NT2/D1 (cell line): ENCODE measurements at regions not wholly inside any gene's neighbourhood (a gene's known extent, or its start where the extent isn't known, plus 50 kb on each side); places are given as distances from the start of the nearest gene placed in this dataset.

Experiments used
- SUZ12 ChIP-seq: IDR thresholded peaks from 2 replicates; pipeline ENCODE4 v1.6.1; 2011; ENCODE audit not compliant: insufficient read length, insufficient read depth; ENCODE audit errors: extremely low read depth
- YY1 ChIP-seq: IDR thresholded peaks from 2 replicates; pipeline ENCODE4 v1.6.1; 2011; ENCODE audit not compliant: insufficient read length, insufficient read depth
- ZNF274 ChIP-seq: IDR thresholded peaks from 2 replicates; pipeline ENCODE4 v1.6.1; 2011; ENCODE audit warnings: mild to moderate bottlenecking, low read depth, low read length

DNA sequence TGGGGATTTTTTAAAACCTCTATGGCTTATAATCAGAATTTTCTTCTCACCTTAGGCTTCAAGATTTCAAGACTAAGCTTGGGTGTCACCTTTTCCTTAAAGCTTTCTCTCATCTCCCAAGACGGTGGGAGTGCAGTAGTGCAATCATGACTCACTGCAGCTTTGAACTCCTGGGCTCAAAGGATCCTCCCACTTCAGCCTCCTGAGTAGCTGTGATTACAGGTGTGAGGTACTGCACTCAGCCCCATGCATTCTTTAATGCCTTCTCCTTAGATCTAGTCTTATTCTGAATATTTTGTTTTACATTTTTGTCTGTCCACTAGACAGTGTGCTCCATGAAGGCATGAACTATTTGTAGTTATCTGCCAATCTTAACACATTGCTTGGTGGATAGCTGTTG lies 55.7 kb upstream of the FAT3 start:
- no peak for TF ChIP-seq SUZ12
- no peak for TF ChIP-seq YY1
- no peak for TF ChIP-seq ZNF274
